ENCODE measurements at regions not wholly inside any gene's neighbourhood (a gene's known extent, or its start where the extent isn't known, plus 50 kb on each side); places are given as distances from the start of the nearest gene placed in this dataset.

GRCh38 chr17:62140376-62140775 lies 75.3 kb upstream of the MED13 start:
- TF ChIP-seq POLR2A (IDR thresholded peaks at IDR 0.05), result no peak
- TF ChIP-seq, protein P1, sequence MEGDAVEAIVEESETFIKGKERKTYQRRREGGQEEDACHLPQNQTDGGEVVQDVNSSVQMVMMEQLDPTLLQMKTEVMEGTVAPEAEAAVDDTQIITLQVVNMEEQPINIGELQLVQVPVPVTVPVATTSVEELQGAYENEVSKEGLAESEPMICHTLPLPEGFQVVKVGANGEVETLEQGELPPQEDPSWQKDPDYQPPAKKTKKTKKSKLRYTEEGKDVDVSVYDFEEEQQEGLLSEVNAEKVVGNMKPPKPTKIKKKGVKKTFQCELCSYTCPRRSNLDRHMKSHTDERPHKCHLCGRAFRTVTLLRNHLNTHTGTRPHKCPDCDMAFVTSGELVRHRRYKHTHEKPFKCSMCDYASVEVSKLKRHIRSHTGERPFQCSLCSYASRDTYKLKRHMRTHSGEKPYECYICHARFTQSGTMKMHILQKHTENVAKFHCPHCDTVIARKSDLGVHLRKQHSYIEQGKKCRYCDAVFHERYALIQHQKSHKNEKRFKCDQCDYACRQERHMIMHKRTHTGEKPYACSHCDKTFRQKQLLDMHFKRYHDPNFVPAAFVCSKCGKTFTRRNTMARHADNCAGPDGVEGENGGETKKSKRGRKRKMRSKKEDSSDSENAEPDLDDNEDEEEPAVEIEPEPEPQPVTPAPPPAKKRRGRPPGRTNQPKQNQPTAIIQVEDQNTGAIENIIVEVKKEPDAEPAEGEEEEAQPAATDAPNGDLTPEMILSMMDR (IDR thresholded peaks at IDR 0.05), result no peak

Measured in heart left ventricle (tissue), 13 donors.